ENCODE measurements at regions not wholly inside any gene's neighbourhood (a gene's known extent, or its start where the extent isn't known, plus 50 kb on each side); places are given as distances from the start of the nearest gene placed in this dataset.

- Histone ChIP-seq H3K4me3 (no peak overlapping the region), H3K4me1 (replicated peaks) (no peaks in the 10 kb centered on the region), H3K27ac (no peak overlapping the region), H3K27me3 (replicated peaks; ENCODE audit: insufficient read depth) (no peaks in the 10 kb centered on the region), H3K36me3 (no peaks in the 10 kb centered on the region), H3K9me3 (no peaks in the 10 kb centered on the region)
- WGBS: 93% methylated on average over 2 of the region's 2 CpGs
- intact Hi-C loops (cut with DNase I): no loop called here
- DNase-seq (ENCODE audit: low spot score): no peak
- TF ChIP-seq CTCF (IDR thresholded peaks at IDR 0.05) (no peak), POLR2AphosphoS5 (IDR thresholded peaks at IDR 0.05) (no peak)
Measured at GRCh38 chr12:42992826-42993225, 403.3 kb upstream of the PRICKLE1 start.

- Histone ChIP-seq H3K9me3 (no peaks in the 10 kb centered on the region), H3K4me3 (no peak overlapping the region), H3K36me3 (no peaks in the 10 kb centered on the region), H3K27me3 (replicated peaks; ENCODE audit: insufficient read depth) (no peaks in the 10 kb centered on the region), H3K27ac (no peak overlapping the region), H3K4me1 (replicated peaks) (no peaks in the 10 kb centered on the region)
- no peak for DNase-seq (ENCODE audit: low spot score)
- intact Hi-C loops (cut with DNase I): no loop called here
- TF ChIP-seq CTCF (IDR thresholded peaks at IDR 0.05): no peak
- no peak for TF ChIP-seq POLR2A (IDR thresholded peaks at IDR 0.05)
- TF ChIP-seq POLR2AphosphoS5 (IDR thresholded peaks at IDR 0.05): no peak
Measured at GRCh38 chr12:42990387-42990786, 400.8 kb upstream of the PRICKLE1 start.

- H3K27ac ChIP-seq: no peak overlapping the region
- no peak for DNase-seq (ENCODE audit: low spot score)
- no peaks in the 10 kb centered on the region for H3K27me3 ChIP-seq (replicated peaks; ENCODE audit: insufficient read depth)
- intact Hi-C loops (cut with DNase I): no loop called here
- H3K9me3 ChIP-seq: no peaks in the 10 kb centered on the region
- 58% methylated on average over 9 of the region's 9 CpGs for WGBS
- H3K36me3 ChIP-seq: no peaks in the 10 kb centered on the region
- no peaks in the 10 kb centered on the region for H3K4me1 ChIP-seq (replicated peaks)
- no peak overlapping the region for H3K4me3 ChIP-seq
- TF ChIP-seq POLR2AphosphoS5 (IDR thresholded peaks at IDR 0.05) (no peak), CTCF (IDR thresholded peaks at IDR 0.05) (no peak), POLR2A (IDR thresholded peaks at IDR 0.05) (no peak)
Measured at GRCh38 chr12:42987216-42987650, 397.7 kb upstream of the PRICKLE1 start.

GRCh38 chr12:42985506-42985905, 396.0 kb upstream of the PRICKLE1 start:
- Histone ChIP-seq H3K9me3 (no peaks in the 10 kb centered on the region), H3K27ac (no peak overlapping the region), H3K4me3 (no peak overlapping the region), H3K4me1 (replicated peaks) (no peaks in the 10 kb centered on the region), H3K36me3 (no peaks in the 10 kb centered on the region), H3K27me3 (replicated peaks; ENCODE audit: insufficient read depth) (no peaks in the 10 kb centered on the region)
- whole genome bisulfite sequencing: 48% methylated on average over 1 of the region's 1 CpG
- intact Hi-C loops (cut with DNase I): no loop called here
- DNase-seq (ENCODE audit: low spot score): no peak
- TF ChIP-seq POLR2A (IDR thresholded peaks at IDR 0.05) (no peak), CTCF (IDR thresholded peaks at IDR 0.05) (no peak), POLR2AphosphoS5 (IDR thresholded peaks at IDR 0.05) (no peak)

GRCh38 chr12:42982828-42983227, 393.3 kb upstream of the PRICKLE1 start:
- Histone ChIP-seq H3K36me3 (no peaks in the 10 kb centered on the region), H3K9me3 (no peaks in the 10 kb centered on the region), H3K27ac (no peak overlapping the region), H3K27me3 (replicated peaks; ENCODE audit: insufficient read depth) (no peaks in the 10 kb centered on the region), H3K4me3 (no peak overlapping the region), H3K4me1 (replicated peaks) (no peaks in the 10 kb centered on the region)
- DNase-seq (ENCODE audit: low spot score): no peak
- 89% methylated on average over 4 of the region's 4 CpGs for WGBS
- intact Hi-C loops (cut with DNase I): no loop called here
- TF ChIP-seq POLR2AphosphoS5 (IDR thresholded peaks at IDR 0.05): no peak
- TF ChIP-seq POLR2A (IDR thresholded peaks at IDR 0.05): no peak
- no peak for TF ChIP-seq CTCF (IDR thresholded peaks at IDR 0.05)

All from prostate gland (tissue), 2 donors.